DOHH2 (cell line): ENCODE measurements at regions not wholly inside any gene's neighbourhood (a gene's known extent, or its start where the extent isn't known, plus 50 kb on each side); places are given as distances from the start of the nearest gene placed in this dataset.

Experiments
- EZH2phosphoT487 ChIP-seq: fragments of 200-600 bp; sonication (generic); IDR thresholded peaks from 2 replicates; pipeline ENCODE4 v1.6.1; 2017; ENCODE audit warnings: borderline replicate concordance, mild to moderate bottlenecking, antibody characterized with exemption, low read length, moderate library complexity, mixed read lengths
- TF ChIP-seq, protein P1 (sequence below): fragments of 200-600 bp; sonication (generic); IDR thresholded peaks from one replicate; pipeline ENCODE4 v1.5.1; 2014; ENCODE audit warnings: antibody characterized with exemption, mild to moderate bottlenecking, low read depth, low read length; ENCODE audit not compliant: poor library complexity, severe bottlenecking

- TF ChIP-seq, protein P1, sequence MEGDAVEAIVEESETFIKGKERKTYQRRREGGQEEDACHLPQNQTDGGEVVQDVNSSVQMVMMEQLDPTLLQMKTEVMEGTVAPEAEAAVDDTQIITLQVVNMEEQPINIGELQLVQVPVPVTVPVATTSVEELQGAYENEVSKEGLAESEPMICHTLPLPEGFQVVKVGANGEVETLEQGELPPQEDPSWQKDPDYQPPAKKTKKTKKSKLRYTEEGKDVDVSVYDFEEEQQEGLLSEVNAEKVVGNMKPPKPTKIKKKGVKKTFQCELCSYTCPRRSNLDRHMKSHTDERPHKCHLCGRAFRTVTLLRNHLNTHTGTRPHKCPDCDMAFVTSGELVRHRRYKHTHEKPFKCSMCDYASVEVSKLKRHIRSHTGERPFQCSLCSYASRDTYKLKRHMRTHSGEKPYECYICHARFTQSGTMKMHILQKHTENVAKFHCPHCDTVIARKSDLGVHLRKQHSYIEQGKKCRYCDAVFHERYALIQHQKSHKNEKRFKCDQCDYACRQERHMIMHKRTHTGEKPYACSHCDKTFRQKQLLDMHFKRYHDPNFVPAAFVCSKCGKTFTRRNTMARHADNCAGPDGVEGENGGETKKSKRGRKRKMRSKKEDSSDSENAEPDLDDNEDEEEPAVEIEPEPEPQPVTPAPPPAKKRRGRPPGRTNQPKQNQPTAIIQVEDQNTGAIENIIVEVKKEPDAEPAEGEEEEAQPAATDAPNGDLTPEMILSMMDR: no peak
- TF ChIP-seq EZH2phosphoT487: no peak
These were observed 166.4 kb upstream of the CITED2 start for GRCh38 chr6:139540894-139541293.
